ENCODE measurements at regions not wholly inside any gene's neighbourhood (a gene's known extent, or its start where the extent isn't known, plus 50 kb on each side); places are given as distances from the start of the nearest gene placed in this dataset.
A peak's percentile ranks its signal among the peaks of the same experiment; 100 is the strongest.

GRCh38 chrX:76228499-76228898 lies 55.6 kb downstream of the PBDC1 start:
- no peak for DNase-seq

GRCh38 chrX:76248901-76249300 lies 76.0 kb downstream of the PBDC1 start:
- no peak for DNase-seq

- peak; percentile 28 for DNase-seq
Measured at GRCh38 chrX:76253432-76253831, 80.6 kb downstream of the PBDC1 start.

- DNase-seq = peak; percentile 37
Measured at GRCh38 chrX:76279007-76279406, 106.1 kb downstream of the PBDC1 start.
